ENCODE measurements at regions not wholly inside any gene's neighbourhood (a gene's known extent, or its start where the extent isn't known, plus 50 kb on each side); places are given as distances from the start of the nearest gene placed in this dataset.
A peak's percentile ranks its signal among the peaks of the same experiment; 100 is the strongest.

DNA sequence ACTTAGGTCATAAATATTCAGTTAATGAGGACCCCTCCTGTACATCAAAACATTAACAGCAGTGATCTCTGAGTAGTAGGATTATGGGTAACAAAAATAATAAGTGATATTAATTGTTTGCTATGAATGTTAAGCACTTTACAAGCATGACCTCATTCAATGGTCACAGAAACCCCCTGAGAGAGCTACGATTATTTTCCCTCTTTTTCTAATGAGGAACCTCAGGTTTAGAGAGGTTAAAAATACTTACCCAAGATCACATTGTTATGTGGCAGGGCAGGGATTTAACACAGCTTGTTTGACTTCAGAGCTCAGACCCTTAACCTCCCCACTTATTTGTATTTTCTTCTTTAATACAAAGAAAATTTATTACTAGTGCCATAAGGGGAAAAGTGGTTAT, 228.2 kb downstream of the TBL1XR1 start:
- ATAC-seq (ENCODE audit: insufficient read depth, low FRiP score) (no peak), DNase-seq (peak in 2 of 3 donors; percentile 33 to 37)
- Histone ChIP-seq H3K27me3 (ENCODE audit: control insufficient read depth in 3 of 3, insufficient read depth in 3 of 3, low read length in 2 of 3) (no peaks in the 10 kb centered on the region), H3K4me3 (no peak overlapping the region), H3K27ac (ENCODE audit: low read depth in 1 of 2, low read length in 1 of 2) (no peak overlapping the region), H3K36me3 (ENCODE audit: control insufficient read depth in 4 of 4, insufficient read depth in 4 of 4, low read length in 4 of 4) (no peaks in the 10 kb centered on the region), H3K9ac (ENCODE audit: insufficient read depth in 1 of 2, low read length in 2 of 2) (no peak overlapping the region), H3K4me1 (ENCODE audit: control insufficient read depth in 5 of 5, insufficient read depth in 5 of 5, low read length in 5 of 5) (peaks cover 0 to 15% (median 0%) of the 10 kb centered on the region in 5 donors), H3K9me3 (ENCODE audit: control insufficient read depth in 4 of 4, insufficient read depth in 3 of 4, low read length in 3 of 4) (no peaks in the 10 kb centered on the region)
- 15 to 67% methylated on average over 1 of the region's 1 CpG for WGBS, 2 donors
- TF ChIP-seq, protein P1, sequence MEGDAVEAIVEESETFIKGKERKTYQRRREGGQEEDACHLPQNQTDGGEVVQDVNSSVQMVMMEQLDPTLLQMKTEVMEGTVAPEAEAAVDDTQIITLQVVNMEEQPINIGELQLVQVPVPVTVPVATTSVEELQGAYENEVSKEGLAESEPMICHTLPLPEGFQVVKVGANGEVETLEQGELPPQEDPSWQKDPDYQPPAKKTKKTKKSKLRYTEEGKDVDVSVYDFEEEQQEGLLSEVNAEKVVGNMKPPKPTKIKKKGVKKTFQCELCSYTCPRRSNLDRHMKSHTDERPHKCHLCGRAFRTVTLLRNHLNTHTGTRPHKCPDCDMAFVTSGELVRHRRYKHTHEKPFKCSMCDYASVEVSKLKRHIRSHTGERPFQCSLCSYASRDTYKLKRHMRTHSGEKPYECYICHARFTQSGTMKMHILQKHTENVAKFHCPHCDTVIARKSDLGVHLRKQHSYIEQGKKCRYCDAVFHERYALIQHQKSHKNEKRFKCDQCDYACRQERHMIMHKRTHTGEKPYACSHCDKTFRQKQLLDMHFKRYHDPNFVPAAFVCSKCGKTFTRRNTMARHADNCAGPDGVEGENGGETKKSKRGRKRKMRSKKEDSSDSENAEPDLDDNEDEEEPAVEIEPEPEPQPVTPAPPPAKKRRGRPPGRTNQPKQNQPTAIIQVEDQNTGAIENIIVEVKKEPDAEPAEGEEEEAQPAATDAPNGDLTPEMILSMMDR (IDR thresholded peaks at IDR 0.05; ENCODE audit: control extremely low read depth, extremely low read depth), result no peak

DNA sequence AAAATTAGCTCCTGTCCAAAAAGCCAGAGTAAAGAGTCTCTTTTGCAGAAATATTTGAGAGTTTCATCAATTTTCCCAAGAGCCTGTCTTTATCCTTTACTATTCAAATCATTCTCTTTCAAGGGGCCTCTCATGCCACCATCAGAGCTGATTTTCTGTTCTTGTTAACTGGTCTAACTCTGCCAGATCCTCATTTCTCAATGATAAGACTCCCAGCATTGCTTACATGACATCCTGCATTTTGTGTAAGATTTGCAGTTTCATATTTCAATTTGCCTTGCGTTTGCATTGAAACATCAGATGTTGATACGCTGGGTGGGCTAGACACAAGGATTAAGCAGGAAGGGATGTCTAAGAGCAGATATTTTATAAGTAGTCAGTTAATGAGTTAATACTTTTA, 228.7 kb downstream of the TBL1XR1 start:
- no peak for ATAC-seq (ENCODE audit: insufficient read depth, low FRiP score)

DNA sequence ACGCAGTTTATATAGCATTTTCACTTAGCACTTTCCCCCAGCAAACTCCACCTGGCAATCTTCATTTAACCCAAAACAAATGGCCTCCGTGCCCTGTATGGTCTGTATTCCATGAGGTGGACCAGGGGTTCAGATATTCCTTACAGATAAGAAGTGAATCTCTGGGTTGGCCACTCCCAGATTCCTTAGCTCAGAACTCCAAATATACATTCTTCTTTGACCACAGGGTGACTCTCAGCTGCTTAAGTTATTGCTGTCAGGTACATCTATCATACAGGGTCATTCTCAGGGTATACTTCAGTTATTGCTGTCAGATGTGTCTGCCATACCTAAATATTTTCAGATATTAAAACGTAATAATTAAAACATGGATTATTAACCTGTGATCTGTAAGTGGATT, 229.8 kb downstream of the TBL1XR1 start:
- H3K36me3 ChIP-seq (ENCODE audit: control insufficient read depth in 4 of 4, insufficient read depth in 4 of 4, low read length in 4 of 4), result no peaks in the 10 kb centered on the region
- no peak overlapping the region for H3K27ac ChIP-seq (ENCODE audit: low read depth in 1 of 2, low read length in 1 of 2)
- no peak overlapping the region for H3K9ac ChIP-seq (ENCODE audit: insufficient read depth in 1 of 2, low read length in 2 of 2)
- no peak for DNase-seq
- no peaks in the 10 kb centered on the region for H3K27me3 ChIP-seq (ENCODE audit: control insufficient read depth in 3 of 3, insufficient read depth in 3 of 3, low read length in 2 of 3)
- H3K4me3 ChIP-seq, result no peak overlapping the region
- 89 to 98% methylated on average over 3 of the region's 3 CpGs for WGBS, 2 donors
- ATAC-seq (ENCODE audit: insufficient read depth, low FRiP score), result no peak
- H3K4me1 ChIP-seq (ENCODE audit: control insufficient read depth in 5 of 5, insufficient read depth in 5 of 5, low read length in 5 of 5), result peaks cover 0 to 15% (median 0%) of the 10 kb centered on the region in 5 donors
- TF ChIP-seq, protein P1 (IDR thresholded peaks at IDR 0.05; ENCODE audit: control extremely low read depth, extremely low read depth), result no peak
- no peaks in the 10 kb centered on the region for H3K9me3 ChIP-seq (ENCODE audit: control insufficient read depth in 4 of 4, insufficient read depth in 3 of 4, low read length in 3 of 4)

More for the DNA sequence above, 228.7 kb downstream of the TBL1XR1 start:
- H3K9me3 ChIP-seq (ENCODE audit: control insufficient read depth in 4 of 4, insufficient read depth in 3 of 4, low read length in 3 of 4), result no peaks in the 10 kb centered on the region
- H3K36me3 ChIP-seq (ENCODE audit: control insufficient read depth in 4 of 4, insufficient read depth in 4 of 4, low read length in 4 of 4), result no peaks in the 10 kb centered on the region
- H3K27ac ChIP-seq (ENCODE audit: low read depth in 1 of 2, low read length in 1 of 2), result no peak overlapping the region
- no peaks in the 10 kb centered on the region for H3K27me3 ChIP-seq (ENCODE audit: control insufficient read depth in 3 of 3, insufficient read depth in 3 of 3, low read length in 2 of 3)
- H3K4me1 ChIP-seq (ENCODE audit: control insufficient read depth in 5 of 5, insufficient read depth in 5 of 5, low read length in 5 of 5), result peaks cover 0 to 15% (median 0%) of the 10 kb centered on the region in 5 donors
- TF ChIP-seq, protein P1 (IDR thresholded peaks at IDR 0.05; ENCODE audit: control extremely low read depth, extremely low read depth), result no peak
- peak in 2 of 3 donors; percentile 68 to 74 for DNase-seq
- WGBS, 2 donors, result 91 to 93% methylated on average over 2 of the region's 2 CpGs
- H3K9ac ChIP-seq (ENCODE audit: insufficient read depth in 1 of 2, low read length in 2 of 2), result no peak overlapping the region
- H3K4me3 ChIP-seq, result no peak overlapping the region

DNA sequence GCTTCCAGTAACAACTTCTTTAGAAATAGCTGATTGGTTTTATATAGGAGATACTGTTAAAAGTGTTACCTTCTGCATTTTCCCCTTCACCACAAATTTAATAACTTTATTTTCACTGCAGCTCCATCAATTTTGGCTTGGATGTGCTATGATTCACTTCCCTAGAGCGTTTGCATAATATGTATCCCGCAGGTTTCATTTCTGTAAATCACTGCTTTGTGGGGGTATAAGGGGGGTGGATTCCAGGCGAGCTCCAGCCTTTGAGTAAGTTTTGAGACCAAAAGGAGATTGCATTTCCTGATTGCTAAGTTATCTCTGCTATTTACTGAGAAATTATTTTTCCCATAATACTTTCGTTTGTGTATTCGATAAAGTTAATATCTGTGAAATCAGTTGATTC, 232.6 kb downstream of the TBL1XR1 start:
- WGBS, 2 donors, result 72 to 75% methylated on average over 5 of the region's 5 CpGs
- Histone ChIP-seq H3K4me1 (ENCODE audit: control insufficient read depth in 5 of 5, insufficient read depth in 5 of 5, low read length in 5 of 5) (peaks cover 0 to 15% (median 0%) of the 10 kb centered on the region in 5 donors), H3K36me3 (ENCODE audit: control insufficient read depth in 4 of 4, insufficient read depth in 4 of 4, low read length in 4 of 4) (no peaks in the 10 kb centered on the region), H3K9me3 (ENCODE audit: control insufficient read depth in 4 of 4, insufficient read depth in 3 of 4, low read length in 3 of 4) (no peaks in the 10 kb centered on the region), H3K27ac (ENCODE audit: low read depth in 1 of 2, low read length in 1 of 2) (no peak overlapping the region), H3K27me3 (ENCODE audit: control insufficient read depth in 3 of 3, insufficient read depth in 3 of 3, low read length in 2 of 3) (no peaks in the 10 kb centered on the region), H3K9ac (ENCODE audit: insufficient read depth in 1 of 2, low read length in 2 of 2) (no peak overlapping the region), H3K4me3 (no peak overlapping the region)
- TF ChIP-seq, protein P1 (IDR thresholded peaks at IDR 0.05; ENCODE audit: control extremely low read depth, extremely low read depth), result no peak
- ATAC-seq (ENCODE audit: insufficient read depth, low FRiP score) (no peak), DNase-seq (no peak)
